Mucosa of rectum (tissue), 2 donors: ENCODE measurements at regions not wholly inside any gene's neighbourhood (a gene's known extent, or its start where the extent isn't known, plus 50 kb on each side); places are given as distances from the start of the nearest gene placed in this dataset.

Experiments
- H3K27ac ChIP-seq, 2 donors: one replicate each; pipeline ENCODE4 v1.7.0; 2013; ENCODE audit warnings: inconsistent platforms in 2 of 2, low read depth in 2 of 2, low read length in 2 of 2
- H3K27me3 ChIP-seq, 2 donors: one replicate each; pipeline ENCODE4 v1.7.0; 2013; ENCODE audit warnings: low read length in 2 of 2; ENCODE audit not compliant: control insufficient read depth in 2 of 2, insufficient read depth in 2 of 2
- H3K36me3 ChIP-seq, 2 donors: one replicate each; pipeline ENCODE4 v1.7.0; 2013; ENCODE audit warnings: low read length in 2 of 2; ENCODE audit not compliant: control insufficient read depth in 2 of 2, insufficient read depth in 2 of 2
- H3K4me1 ChIP-seq, 2 donors: one replicate each; pipeline ENCODE4 v1.7.0; 2013; ENCODE audit warnings: low read length in 2 of 2, mild to moderate bottlenecking in 1 of 2; ENCODE audit not compliant: control insufficient read depth in 2 of 2, insufficient read depth in 2 of 2
- H3K4me3 ChIP-seq, 2 donors: one replicate each; pipeline ENCODE4 v1.7.0; 2013; ENCODE audit warnings: low read length in 2 of 2
- H3K9ac ChIP-seq, 2 donors: one replicate each; pipeline ENCODE4 v1.7.0; 2013; ENCODE audit warnings: low read length in 2 of 2, low read depth in 1 of 2, mild to moderate bottlenecking in 1 of 2
- H3K9me3 ChIP-seq, 2 donors: one replicate each; pipeline ENCODE4 v1.7.0; 2013; ENCODE audit warnings: low read length in 2 of 2; ENCODE audit not compliant: control insufficient read depth in 2 of 2
- donor health status: healthy.
- donor health status: Normal muscosa, but diverticular disease.

DNA sequence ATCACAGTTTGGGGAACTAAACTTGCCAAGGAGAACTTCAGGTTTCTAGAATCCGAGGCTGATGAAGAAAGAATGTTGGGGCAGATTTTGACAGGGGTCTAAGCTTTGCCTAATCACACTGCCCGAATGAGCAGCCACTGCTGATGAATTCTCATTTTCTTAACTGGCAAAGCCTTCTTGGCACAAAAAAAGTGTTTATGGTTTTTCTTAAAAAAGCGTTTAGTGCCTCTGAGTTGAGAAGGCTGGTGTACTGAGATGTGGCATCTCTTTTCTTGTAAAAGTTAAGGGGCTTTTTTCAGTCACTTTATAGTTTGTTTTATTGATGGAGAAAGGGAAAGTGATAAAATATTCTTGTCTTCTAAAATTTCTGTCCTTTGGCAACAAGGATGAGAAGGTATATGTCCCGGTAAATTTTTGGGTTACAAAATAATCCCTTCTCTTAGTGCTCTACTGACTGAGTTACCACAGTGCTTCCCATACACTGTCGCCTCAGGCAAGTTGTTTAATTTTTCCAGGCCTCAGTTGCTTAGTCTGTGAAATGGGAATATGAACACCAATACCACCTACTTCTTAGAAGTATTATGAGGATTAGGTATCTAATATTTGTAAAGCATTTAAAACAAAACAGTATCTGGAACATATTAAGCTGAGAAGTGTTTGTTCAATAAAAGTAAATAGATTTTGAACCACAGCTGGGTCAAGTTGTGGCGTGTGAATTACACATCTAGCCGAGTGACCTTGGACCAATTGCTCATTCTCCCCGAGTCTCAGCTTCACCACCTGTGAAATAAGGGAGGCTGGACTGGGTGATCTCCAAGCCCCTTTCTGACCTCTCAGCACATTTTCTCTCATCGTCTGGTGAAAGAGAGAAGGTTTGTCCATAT is 320.8 kb downstream of the HAPSTR1 start:
- no peaks in the 10 kb centered on the region for H3K9me3 ChIP-seq
- H3K27me3 ChIP-seq, result no peaks in the 10 kb centered on the region
- no peak overlapping the region for H3K9ac ChIP-seq
- H3K4me3 ChIP-seq, result no peak overlapping the region
- H3K4me1 ChIP-seq, result no peaks in the 10 kb centered on the region
- no peak overlapping the region for H3K27ac ChIP-seq
- no peaks in the 10 kb centered on the region for H3K36me3 ChIP-seq

DNA sequence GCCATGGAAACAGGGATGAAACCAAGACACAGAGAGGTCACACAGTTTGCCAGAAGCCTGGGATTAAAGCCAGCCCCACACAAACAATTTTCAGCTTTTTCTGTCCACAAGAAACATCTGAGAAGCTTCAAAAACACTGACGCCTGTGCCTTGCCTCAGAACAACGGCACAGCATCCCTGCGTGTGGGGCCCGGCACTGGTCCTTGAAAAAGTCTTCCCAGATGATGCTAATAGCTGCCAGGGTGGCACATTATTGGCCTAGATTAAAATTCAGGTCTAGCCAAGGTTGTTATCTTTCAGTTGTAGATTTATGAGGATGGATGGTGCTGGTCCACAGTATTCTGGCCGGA is 321.4 kb downstream of the HAPSTR1 start:
- no peaks in the 10 kb centered on the region for H3K4me1 ChIP-seq
- H3K27me3 ChIP-seq, result no peaks in the 10 kb centered on the region
- no peaks in the 10 kb centered on the region for H3K36me3 ChIP-seq
- no peak overlapping the region for H3K27ac ChIP-seq
- H3K4me3 ChIP-seq, result no peak overlapping the region
- H3K9me3 ChIP-seq, result no peaks in the 10 kb centered on the region
- no peak overlapping the region for H3K9ac ChIP-seq

DNA sequence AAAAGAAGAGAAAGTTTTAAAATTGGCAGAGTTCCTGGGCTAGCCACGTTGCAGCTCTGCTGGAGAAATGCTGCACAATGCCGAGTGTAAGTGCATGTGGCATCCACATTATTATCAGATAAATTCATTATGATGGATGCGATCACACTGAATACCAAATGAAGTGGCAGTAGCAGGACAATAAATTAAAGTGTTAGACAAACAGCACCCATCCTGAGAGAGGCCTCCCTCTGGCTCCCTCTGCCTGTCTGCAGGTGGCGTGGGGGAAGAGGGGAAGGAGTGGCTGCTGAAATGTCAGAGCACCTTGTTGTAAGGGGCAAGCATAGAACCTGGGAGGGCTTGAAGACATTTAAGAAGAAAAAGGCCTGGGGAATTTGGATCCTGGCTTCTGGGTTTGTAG is 324.1 kb downstream of the HAPSTR1 start:
- Histone ChIP-seq H3K4me3 (no peak overlapping the region), H3K27ac (no peak overlapping the region)

DNA sequence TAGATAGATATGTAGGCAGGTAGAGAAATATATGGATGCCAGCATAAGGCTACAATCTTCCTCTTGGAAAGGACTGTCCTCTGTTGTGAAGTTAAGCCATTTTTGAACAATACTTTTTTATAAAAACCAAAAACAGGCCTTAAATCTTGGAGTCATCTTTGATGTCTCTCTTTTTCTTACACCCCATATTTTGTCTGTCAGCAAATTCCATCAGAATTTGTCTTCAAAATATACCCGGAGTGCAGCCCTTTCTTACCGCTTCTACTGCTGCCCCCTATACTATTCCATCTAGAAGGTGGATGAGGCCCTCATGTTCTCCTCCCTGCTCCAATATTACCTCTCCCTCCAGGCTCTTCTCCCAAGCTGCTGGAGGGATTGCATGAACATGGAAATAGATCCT is 326.5 kb downstream of the HAPSTR1 start:
- Histone ChIP-seq H3K9ac (no peak overlapping the region), H3K4me1 (no peaks in the 10 kb centered on the region), H3K36me3 (no peaks in the 10 kb centered on the region), H3K27ac (no peak overlapping the region), H3K27me3 (no peaks in the 10 kb centered on the region), H3K9me3 (no peaks in the 10 kb centered on the region), H3K4me3 (no peak overlapping the region)

More for the DNA sequence above, 324.1 kb downstream of the HAPSTR1 start:
- no peaks in the 10 kb centered on the region for H3K36me3 ChIP-seq
- no peaks in the 10 kb centered on the region for H3K9me3 ChIP-seq
- no peaks in the 10 kb centered on the region for H3K4me1 ChIP-seq
- no peaks in the 10 kb centered on the region for H3K27me3 ChIP-seq
- no peak overlapping the region for H3K9ac ChIP-seq

DNA sequence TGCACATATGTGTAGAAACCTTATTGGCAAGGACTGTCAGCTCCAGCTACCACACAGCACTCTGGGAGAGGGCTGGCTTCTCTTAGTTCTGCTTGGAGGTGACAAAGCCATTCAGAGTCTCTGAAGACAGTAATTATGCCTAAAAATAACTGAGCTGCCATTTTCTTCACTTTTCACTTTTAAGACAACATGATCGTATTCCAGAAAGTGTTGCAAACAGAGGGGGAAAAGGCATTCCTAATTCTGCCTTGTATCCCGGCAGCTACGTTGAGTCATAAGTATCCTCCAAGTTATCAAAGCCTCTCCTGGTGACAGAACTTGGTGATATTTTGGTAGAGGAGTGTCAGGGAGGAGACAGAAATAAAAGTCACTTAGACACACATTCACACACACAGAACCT is 327.7 kb downstream of the HAPSTR1 start:
- Histone ChIP-seq H3K36me3 (no peaks in the 10 kb centered on the region), H3K9ac (no peak overlapping the region), H3K9me3 (no peaks in the 10 kb centered on the region), H3K4me1 (no peaks in the 10 kb centered on the region), H3K27me3 (no peaks in the 10 kb centered on the region), H3K27ac (no peak overlapping the region), H3K4me3 (no peak overlapping the region)

DNA sequence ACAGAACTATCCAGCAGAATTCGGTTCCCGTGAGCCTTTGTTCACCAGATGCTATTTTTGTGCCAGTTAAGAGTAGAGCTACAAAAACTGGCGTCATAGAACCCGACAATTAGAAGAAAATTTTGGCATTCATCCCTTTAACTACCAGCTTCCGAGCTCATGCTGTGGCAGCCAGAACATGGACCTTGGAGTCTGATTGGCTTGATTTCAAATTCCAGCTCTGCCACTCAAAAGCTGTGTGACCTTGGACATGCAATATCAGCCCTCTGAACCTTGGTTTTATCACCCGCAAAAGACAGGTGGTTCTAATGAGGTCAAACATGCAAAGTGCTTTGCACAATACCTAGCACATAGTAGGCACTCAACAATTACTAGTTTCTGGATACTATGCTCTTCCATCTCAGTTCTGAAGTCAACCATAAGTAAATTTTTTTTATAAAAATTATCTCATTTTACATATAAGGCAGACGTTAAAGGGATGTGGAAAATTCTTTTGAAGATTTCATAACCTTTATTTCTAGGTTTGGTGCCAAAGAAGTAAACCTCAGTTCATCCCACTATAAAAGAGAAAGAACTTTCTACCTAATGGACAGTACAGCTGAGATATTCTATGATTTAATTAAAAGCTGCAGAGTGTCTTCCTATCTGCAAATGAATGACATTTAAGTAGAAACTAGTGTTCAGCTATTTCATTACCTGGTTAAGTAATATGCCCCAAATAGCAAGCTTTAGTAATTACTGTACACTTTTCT is 331.5 kb downstream of the HAPSTR1 start:
- no peaks in the 10 kb centered on the region for H3K36me3 ChIP-seq
- no peak overlapping the region for H3K27ac ChIP-seq
- H3K4me3 ChIP-seq, result no peak overlapping the region
- no peaks in the 10 kb centered on the region for H3K4me1 ChIP-seq
- no peaks in the 10 kb centered on the region for H3K9me3 ChIP-seq
- H3K9ac ChIP-seq, result no peak overlapping the region
- H3K27me3 ChIP-seq, result no peaks in the 10 kb centered on the region

DNA sequence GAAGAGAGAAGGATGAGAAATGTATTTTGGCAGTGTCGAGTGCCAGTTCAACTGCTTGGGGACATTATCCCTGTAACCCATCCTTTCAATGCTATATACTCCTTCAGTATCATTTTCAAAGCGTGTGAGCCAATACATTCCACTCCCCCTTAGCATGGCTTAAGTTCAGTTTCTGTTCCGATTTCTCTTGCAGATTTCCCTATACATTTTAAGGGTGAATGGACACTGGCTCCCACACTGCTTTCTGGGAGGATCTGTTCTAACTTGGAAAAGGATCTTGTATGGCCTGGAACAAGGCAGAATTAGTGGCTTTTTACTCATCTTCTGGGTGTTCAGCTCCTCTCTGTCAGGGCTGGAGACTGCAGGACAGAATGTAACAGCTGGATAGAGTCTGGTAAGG is 333.8 kb downstream of the HAPSTR1 start:
- no peaks in the 10 kb centered on the region for H3K9me3 ChIP-seq
- no peak overlapping the region for H3K9ac ChIP-seq
- no peaks in the 10 kb centered on the region for H3K36me3 ChIP-seq
- H3K27me3 ChIP-seq, result no peaks in the 10 kb centered on the region
- H3K27ac ChIP-seq, result no peak overlapping the region
- H3K4me3 ChIP-seq, result no peak overlapping the region
- no peaks in the 10 kb centered on the region for H3K4me1 ChIP-seq

DNA sequence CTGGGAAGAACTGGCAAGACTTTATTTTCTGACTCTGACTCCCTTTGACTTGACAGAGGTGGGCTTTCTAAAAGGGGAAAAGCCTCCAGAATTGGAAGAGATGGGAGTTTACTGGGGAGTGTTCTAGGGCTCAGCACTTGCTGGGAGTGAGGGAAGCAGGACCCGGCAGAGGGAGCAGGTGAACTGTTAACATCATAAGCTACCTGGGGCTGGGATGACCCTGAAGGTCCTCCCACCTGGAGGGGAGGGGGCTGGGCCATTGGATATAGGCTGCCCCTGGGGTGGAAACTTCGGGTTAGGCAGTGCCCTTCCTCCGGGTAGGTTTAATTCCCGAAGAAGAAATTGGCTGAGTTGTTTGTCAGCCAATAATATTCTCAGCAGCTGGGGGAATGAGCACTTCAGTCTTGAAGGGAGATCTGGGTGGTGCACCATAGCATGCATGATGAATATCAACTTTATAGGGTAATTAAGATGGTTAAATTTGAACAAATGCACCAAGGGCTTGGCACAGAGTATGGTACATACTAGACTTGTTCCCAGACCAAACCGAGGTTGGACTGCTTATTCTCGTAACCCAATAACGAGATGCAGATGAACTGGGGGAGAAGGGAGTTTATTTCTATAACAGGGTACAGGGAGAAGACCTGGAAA is 337.0 kb downstream of the HAPSTR1 start:
- H3K27me3 ChIP-seq, result no peaks in the 10 kb centered on the region
- H3K27ac ChIP-seq, result no peak overlapping the region
- no peak overlapping the region for H3K9ac ChIP-seq
- H3K9me3 ChIP-seq, result no peaks in the 10 kb centered on the region
- H3K4me1 ChIP-seq, result no peaks in the 10 kb centered on the region
- H3K4me3 ChIP-seq, result no peak overlapping the region
- no peaks in the 10 kb centered on the region for H3K36me3 ChIP-seq

DNA sequence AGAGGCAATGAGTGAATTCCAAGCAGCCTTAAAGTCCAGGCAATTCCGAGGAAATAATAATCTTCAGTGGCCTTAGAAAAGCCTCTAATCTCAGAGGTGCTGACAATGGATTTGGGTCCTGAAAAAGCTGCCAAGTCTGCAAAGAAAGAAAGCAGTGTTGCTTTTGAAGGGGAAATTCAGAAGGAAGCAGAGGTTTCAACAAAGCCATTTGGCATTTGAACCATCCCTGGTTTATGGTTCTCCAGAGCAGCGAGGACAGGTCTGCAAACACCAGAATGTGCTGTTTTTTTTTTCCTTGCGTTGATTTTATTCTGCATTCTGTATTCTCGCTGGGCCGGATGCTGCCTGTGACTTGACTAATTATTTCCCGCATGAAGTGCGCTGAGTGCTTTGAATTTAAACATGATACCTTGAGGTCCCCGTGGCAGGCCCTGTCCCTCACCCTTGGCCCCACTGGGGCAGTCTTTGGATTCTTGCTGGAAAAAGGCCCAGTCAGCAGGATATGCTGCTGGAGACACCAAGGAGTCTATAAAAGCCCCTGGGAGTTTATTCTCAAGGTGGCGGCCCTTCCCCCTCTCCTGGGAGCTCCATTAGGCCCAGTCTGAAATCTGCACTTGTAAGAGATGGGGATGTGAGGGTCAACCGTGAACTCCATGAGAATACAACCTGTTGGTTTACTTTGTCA is 338.3 kb downstream of the HAPSTR1 start:
- Histone ChIP-seq H3K27ac (no peak overlapping the region), H3K9me3 (no peaks in the 10 kb centered on the region), H3K9ac (no peak overlapping the region), H3K4me1 (no peaks in the 10 kb centered on the region), H3K27me3 (no peaks in the 10 kb centered on the region), H3K36me3 (no peaks in the 10 kb centered on the region), H3K4me3 (no peak overlapping the region)

DNA sequence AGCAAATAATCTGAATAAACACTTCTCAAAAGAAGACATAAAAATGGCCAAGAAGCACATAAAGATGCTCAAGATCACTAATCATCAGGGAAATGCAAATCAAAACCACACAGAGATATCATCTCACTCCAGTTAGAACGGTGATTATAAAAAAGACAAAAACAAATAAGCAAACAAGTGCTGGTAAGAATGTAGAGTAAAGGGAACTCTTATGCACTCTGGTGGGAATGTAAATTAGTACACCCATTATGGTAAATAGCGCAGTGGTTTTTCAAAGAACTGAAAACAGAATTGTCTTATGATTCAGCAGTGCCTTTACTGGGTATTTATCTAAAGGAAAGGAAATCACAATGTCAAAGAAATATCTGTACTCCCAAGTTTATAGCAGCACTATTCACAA is 343.2 kb downstream of the HAPSTR1 start:
- Histone ChIP-seq H3K9ac (no peak overlapping the region), H3K9me3 (no peaks in the 10 kb centered on the region), H3K4me3 (no peak overlapping the region), H3K4me1 (no peaks in the 10 kb centered on the region), H3K27me3 (no peaks in the 10 kb centered on the region), H3K36me3 (no peaks in the 10 kb centered on the region), H3K27ac (no peak overlapping the region)
